ENCODE measurements at regions not wholly inside any gene's neighbourhood (a gene's known extent, or its start where the extent isn't known, plus 50 kb on each side); places are given as distances from the start of the nearest gene placed in this dataset.

GRCh38 chr10:121409466-121410104, 188.7 kb downstream of the FGFR2 start:
- Histone ChIP-seq H2AFZ (ENCODE audit: control insufficient read depth, low read depth, low read length) (no peak overlapping the region), H3K4me1 (ENCODE audit: control insufficient read depth, insufficient read depth, low read length) (no peaks in the 10 kb centered on the region), H3K4me3 (no peak overlapping the region), H3K4me2 (ENCODE audit: control insufficient read depth, insufficient read depth) (no peak overlapping the region), H3K9ac (ENCODE audit: control insufficient read depth, insufficient read depth, low read length) (no peak overlapping the region), H3K36me3 (ENCODE audit: control insufficient read depth in 2 of 2, insufficient read depth in 2 of 2, low read length in 1 of 2) (no peaks in the 10 kb centered on the region), H3K79me2 (ENCODE audit: control insufficient read depth, insufficient read depth, low read length) (no peaks in the 10 kb centered on the region), H3K27me3 (replicated peaks in 1 of 2; ENCODE audit: control insufficient read depth in 2 of 2, insufficient read depth in 2 of 2, low read length in 1 of 2) (no peaks in the 10 kb centered on the region), H3K27ac (ENCODE audit: control insufficient read depth, insufficient read depth) (no peak overlapping the region), H3K9me3 (replicated peaks; ENCODE audit: control insufficient read depth, insufficient read depth, low read length) (no peaks in the 10 kb centered on the region), H4K20me1 (ENCODE audit: control insufficient read depth, insufficient read depth) (no peaks in the 10 kb centered on the region)
- FAIRE-seq, result no peak
- BruUV-seq (replicated peaks), result no TSS peak
- ChIA-PET POLR2A (no interaction called here), RAD21 (ENCODE audit: unreplicated experiment) (interaction anchor here (0.6 kb wide), 1 partner anchor 20 kb away, joined by 4 read pairs; no protein-coding TSS in a partner anchor), CTCF (no interaction called here), SMC1A (ENCODE audit: uncharacterized antibody, unreplicated experiment) (no interaction called here)
- no peak for ATAC-seq
- in situ Hi-C loops (cut with MboI), result no loop called here
- WGBS (ENCODE audit: insufficient coverage, insufficient replicate concordance, low lambda C conversion rate, missing lambda C conversion rate), result 2% methylated on average over 4 of the region's 4 CpGs
- TF ChIP-seq, protein P1, sequence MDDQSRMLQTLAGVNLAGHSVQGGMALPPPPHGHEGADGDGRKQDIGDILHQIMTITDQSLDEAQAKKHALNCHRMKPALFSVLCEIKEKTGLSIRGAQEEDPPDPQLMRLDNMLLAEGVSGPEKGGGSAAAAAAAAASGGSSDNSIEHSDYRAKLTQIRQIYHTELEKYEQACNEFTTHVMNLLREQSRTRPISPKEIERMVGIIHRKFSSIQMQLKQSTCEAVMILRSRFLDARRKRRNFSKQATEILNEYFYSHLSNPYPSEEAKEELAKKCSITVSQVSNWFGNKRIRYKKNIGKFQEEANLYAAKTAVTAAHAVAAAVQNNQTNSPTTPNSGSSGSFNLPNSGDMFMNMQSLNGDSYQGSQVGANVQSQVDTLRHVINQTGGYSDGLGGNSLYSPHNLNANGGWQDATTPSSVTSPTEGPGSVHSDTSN (IDR thresholded peaks at IDR 0.05; ENCODE audit: insufficient replicate concordance, low read depth, low read length), result no peak
- TF ChIP-seq NFIC (IDR thresholded peaks at IDR 0.05; ENCODE audit: low read depth, low read length), result no peak
- TF ChIP-seq, protein P2, sequence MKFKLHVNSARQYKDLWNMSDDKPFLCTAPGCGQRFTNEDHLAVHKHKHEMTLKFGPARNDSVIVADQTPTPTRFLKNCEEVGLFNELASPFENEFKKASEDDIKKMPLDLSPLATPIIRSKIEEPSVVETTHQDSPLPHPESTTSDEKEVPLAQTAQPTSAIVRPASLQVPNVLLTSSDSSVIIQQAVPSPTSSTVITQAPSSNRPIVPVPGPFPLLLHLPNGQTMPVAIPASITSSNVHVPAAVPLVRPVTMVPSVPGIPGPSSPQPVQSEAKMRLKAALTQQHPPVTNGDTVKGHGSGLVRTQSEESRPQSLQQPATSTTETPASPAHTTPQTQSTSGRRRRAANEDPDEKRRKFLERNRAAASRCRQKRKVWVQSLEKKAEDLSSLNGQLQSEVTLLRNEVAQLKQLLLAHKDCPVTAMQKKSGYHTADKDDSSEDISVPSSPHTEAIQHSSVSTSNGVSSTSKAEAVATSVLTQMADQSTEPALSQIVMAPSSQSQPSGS (IDR thresholded peaks at IDR 0.05; ENCODE audit: low read length), result no peak
- intact Hi-C loops (cut with micrococcal nuclease; ENCODE audit: unreplicated experiment), result no loop called here
- DNase-seq (ENCODE audit: low read depth, low spot score), result no peak

- BruUV-seq (replicated peaks), result no TSS peak
- no peak for ATAC-seq
- 0% methylated on average over 2 of the region's 2 CpGs for WGBS (ENCODE audit: insufficient coverage, insufficient replicate concordance, low lambda C conversion rate, missing lambda C conversion rate)
- Histone ChIP-seq H3K27ac (ENCODE audit: control insufficient read depth, insufficient read depth) (no peak overlapping the region), H3K4me3 (no peak overlapping the region), H3K36me3 (ENCODE audit: control insufficient read depth in 2 of 2, insufficient read depth in 2 of 2, low read length in 1 of 2) (no peaks in the 10 kb centered on the region), H2AFZ (ENCODE audit: control insufficient read depth, low read depth, low read length) (no peak overlapping the region), H4K20me1 (ENCODE audit: control insufficient read depth, insufficient read depth) (no peaks in the 10 kb centered on the region), H3K9ac (ENCODE audit: control insufficient read depth, insufficient read depth, low read length) (no peak overlapping the region), H3K27me3 (replicated peaks in 1 of 2; ENCODE audit: control insufficient read depth in 2 of 2, insufficient read depth in 2 of 2, low read length in 1 of 2) (no peaks in the 10 kb centered on the region), H3K4me2 (ENCODE audit: control insufficient read depth, insufficient read depth) (no peak overlapping the region), H3K79me2 (ENCODE audit: control insufficient read depth, insufficient read depth, low read length) (no peaks in the 10 kb centered on the region), H3K9me3 (replicated peaks; ENCODE audit: control insufficient read depth, insufficient read depth, low read length) (no peaks in the 10 kb centered on the region), H3K4me1 (ENCODE audit: control insufficient read depth, insufficient read depth, low read length) (no peaks in the 10 kb centered on the region)
- no peak for FAIRE-seq
- ChIA-PET CTCF (no interaction called here), POLR2A (no interaction called here), RAD21 (ENCODE audit: unreplicated experiment) (no interaction called here), SMC1A (ENCODE audit: uncharacterized antibody, unreplicated experiment) (no interaction called here)
- intact Hi-C loops (cut with micrococcal nuclease; ENCODE audit: unreplicated experiment) (no loop called here), in situ Hi-C loops (cut with MboI) (no loop called here)
- no peak for DNase-seq (ENCODE audit: low read depth, low spot score)
- TF ChIP-seq CHD1 (IDR thresholded peaks at IDR 0.05; ENCODE audit: low read depth, low read length) (no peak), YBX1 (IDR thresholded peaks at IDR 0.05) (no peak), MEF2A (IDR thresholded peaks at IDR 0.05; ENCODE audit: insufficient read depth, low read depth, low read length) (no peak), SRF (IDR thresholded peaks at IDR 0.05; ENCODE audit: low read depth in 2 of 2, low read length in 2 of 2) (no peak), BACH1 (IDR thresholded peaks at IDR 0.05; ENCODE audit: borderline replicate concordance) (no peak), POLR2AphosphoS2 (IDR thresholded peaks at IDR 0.05; ENCODE audit: low read depth, low read length) (no peak), USF1 (IDR thresholded peaks at IDR 0.05; ENCODE audit: borderline replicate concordance, extremely low read length, insufficient read depth, low read depth, low read length) (no peak)
- TF ChIP-seq, protein P3, sequence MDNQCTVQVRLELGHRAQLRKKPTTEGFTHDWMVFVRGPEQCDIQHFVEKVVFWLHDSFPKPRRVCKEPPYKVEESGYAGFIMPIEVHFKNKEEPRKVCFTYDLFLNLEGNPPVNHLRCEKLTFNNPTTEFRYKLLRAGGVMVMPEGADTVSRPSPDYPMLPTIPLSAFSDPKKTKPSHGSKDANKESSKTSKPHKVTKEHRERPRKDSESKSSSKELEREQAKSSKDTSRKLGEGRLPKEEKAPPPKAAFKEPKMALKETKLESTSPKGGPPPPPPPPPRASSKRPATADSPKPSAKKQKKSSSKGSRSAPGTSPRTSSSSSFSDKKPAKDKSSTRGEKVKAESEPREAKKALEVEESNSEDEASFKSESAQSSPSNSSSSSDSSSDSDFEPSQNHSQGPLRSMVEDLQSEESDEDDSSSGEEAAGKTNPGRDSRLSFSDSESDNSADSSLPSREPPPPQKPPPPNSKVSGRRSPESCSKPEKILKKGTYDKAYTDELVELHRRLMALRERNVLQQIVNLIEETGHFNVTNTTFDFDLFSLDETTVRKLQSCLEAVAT (IDR thresholded peaks at IDR 0.05), result no peak
Observed at GRCh38 chr10:121411004-121411403, 187.2 kb downstream of the FGFR2 start.

All from GM12878 (cell line).